ENCODE measurements at regions not wholly inside any gene's neighbourhood (a gene's known extent, or its start where the extent isn't known, plus 50 kb on each side); places are given as distances from the start of the nearest gene placed in this dataset.

DNA sequence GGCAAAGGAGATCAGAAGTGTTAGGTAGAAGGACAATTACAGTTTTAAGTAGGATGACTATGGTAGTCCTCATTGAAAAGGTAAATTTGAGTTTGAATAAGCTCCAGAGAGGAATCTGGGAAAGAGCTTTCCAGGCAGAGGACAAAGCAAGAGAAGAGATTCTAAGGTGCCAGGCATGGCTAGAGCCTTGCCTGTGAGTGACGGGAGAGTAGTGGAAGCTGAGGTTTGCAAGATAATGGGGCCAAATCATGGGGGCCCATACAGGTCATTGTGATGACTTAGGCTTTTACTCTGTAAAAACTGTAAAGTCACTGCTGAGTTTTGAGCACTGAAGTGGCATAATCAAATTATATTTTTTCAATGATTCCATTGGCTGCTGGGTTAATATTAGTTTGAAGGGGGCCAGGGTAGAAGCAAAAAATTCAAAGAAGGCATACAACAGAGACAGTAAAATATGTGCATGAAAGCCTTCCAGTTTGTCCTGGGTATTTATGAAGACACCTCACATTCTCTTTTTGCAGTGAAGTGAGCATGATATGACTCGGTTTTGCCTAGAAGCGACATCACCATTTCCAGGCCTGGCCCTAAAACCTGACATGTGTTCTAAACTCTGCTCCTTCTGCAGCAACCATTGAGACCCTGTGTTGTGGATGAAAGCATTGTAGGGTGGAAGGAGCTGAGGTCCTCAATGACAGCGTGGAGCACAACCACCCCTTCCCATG, 279.8 kb upstream of the TNC start:
- TF ChIP-seq, protein P1, sequence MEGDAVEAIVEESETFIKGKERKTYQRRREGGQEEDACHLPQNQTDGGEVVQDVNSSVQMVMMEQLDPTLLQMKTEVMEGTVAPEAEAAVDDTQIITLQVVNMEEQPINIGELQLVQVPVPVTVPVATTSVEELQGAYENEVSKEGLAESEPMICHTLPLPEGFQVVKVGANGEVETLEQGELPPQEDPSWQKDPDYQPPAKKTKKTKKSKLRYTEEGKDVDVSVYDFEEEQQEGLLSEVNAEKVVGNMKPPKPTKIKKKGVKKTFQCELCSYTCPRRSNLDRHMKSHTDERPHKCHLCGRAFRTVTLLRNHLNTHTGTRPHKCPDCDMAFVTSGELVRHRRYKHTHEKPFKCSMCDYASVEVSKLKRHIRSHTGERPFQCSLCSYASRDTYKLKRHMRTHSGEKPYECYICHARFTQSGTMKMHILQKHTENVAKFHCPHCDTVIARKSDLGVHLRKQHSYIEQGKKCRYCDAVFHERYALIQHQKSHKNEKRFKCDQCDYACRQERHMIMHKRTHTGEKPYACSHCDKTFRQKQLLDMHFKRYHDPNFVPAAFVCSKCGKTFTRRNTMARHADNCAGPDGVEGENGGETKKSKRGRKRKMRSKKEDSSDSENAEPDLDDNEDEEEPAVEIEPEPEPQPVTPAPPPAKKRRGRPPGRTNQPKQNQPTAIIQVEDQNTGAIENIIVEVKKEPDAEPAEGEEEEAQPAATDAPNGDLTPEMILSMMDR (IDR thresholded peaks at IDR 0.05), result no peak
- no peak for TF ChIP-seq POLR2A (IDR thresholded peaks at IDR 0.05)
- no peaks in the 10 kb centered on the region for H3K27me3 ChIP-seq
- peaks cover 0 to 10% (median 0%) of the 10 kb centered on the region in 12 donors for H3K4me1 ChIP-seq
- WGBS, 4 donors, result 84 to 89% (median 85%) methylated on average over 4 of the region's 4 CpGs
- ATAC-seq (no peak), DNase-seq (no peak)
- H3K36me3 ChIP-seq, result no peaks in the 10 kb centered on the region
- no peak overlapping the region for H3K4me3 ChIP-seq
- intact Hi-C loops (cut with DNase I), result no loop called here
- H3K27ac ChIP-seq, result no peak overlapping the region
- no peaks in the 10 kb centered on the region for H3K9me3 ChIP-seq

DNA sequence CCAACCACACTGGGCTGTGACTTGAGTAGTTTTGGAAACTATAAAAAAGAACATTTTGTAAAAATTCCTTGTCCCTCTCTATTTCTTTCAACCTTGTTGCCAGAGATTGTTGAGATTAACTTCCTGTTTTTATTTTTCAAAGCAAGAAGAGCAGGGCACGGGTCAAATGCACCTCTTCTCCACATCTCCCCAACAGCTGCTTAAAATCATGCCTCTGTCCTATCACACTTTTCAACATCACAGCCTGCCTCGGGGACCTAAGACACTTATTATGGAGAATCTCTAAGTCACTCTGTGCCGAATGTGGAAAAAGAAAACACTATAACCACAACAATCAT, 280.3 kb upstream of the TNC start:
- no peaks in the 10 kb centered on the region for H3K27me3 ChIP-seq
- no peak overlapping the region for H3K27ac ChIP-seq
- ATAC-seq, result no peak
- H3K4me3 ChIP-seq, result no peak overlapping the region
- WGBS, 4 donors, result 38 to 45% (median 42%) methylated on average over 3 of the region's 3 CpGs
- H3K9me3 ChIP-seq, result no peaks in the 10 kb centered on the region
- intact Hi-C loops (cut with DNase I), result no loop called here
- peaks cover 0 to 10% (median 0%) of the 10 kb centered on the region in 12 donors for H3K4me1 ChIP-seq
- TF ChIP-seq POLR2A (IDR thresholded peaks at IDR 0.05), result no peak
- TF ChIP-seq, protein P1 (IDR thresholded peaks at IDR 0.05), result no peak
- no peaks in the 10 kb centered on the region for H3K36me3 ChIP-seq
- DNase-seq, result no peak

DNA sequence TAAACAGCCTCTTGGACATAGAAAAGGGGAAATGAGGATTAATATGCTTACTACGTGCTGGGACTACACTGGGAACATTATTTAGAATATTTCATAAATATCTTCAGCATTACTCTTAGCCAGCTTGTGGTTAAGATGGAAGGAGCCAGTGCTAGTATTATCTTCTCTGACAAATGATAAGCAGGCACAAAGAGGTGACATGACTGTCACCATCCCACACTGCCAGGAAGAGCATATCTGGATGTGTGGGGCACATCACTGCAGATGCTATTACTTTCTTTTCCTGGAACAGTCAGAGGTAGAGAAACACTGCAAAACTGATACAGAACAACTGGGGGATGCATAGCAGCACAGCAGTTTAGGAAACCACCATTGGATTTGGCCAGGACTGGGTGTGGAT, 281.0 kb upstream of the TNC start:
- Histone ChIP-seq H3K4me3 (no peak overlapping the region), H3K27ac (no peak overlapping the region), H3K36me3 (no peaks in the 10 kb centered on the region), H3K4me1 (peaks cover 0 to 10% (median 0%) of the 10 kb centered on the region in 12 donors), H3K9me3 (no peaks in the 10 kb centered on the region), H3K27me3 (no peaks in the 10 kb centered on the region)
- DNase-seq (no peak), ATAC-seq (no peak)
- intact Hi-C loops (cut with DNase I), result no loop called here
- TF ChIP-seq POLR2A (IDR thresholded peaks at IDR 0.05), result no peak
- TF ChIP-seq, protein P1 (IDR thresholded peaks at IDR 0.05), result no peak
- WGBS, 4 donors, result 66 to 77% (median 70%) methylated on average over 1 of the region's 1 CpG

DNA sequence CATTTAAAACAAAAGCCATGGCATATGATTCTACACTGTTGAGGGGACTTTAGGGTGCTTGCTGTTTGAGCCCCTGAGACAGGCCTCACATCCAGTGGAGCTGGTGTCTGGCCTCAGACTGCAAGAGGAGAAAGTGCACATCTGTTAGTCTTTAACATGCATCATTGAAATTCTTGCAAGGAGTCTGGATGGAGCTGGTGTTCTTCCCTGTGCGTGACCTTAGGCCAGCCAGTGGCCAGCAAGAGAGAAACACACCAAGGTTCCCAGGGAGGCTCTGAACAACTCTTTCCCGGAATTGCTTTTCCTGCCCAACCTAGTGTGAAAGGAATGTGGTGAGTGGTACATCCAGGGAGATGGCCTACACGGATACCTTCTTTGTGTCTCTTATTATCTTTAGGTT, 282.8 kb upstream of the TNC start:
- H3K27me3 ChIP-seq, result no peaks in the 10 kb centered on the region
- H3K9me3 ChIP-seq, result no peaks in the 10 kb centered on the region
- no peaks in the 10 kb centered on the region for H3K36me3 ChIP-seq
- peaks cover 0 to 7% (median 0%) of the 10 kb centered on the region in 12 donors for H3K4me1 ChIP-seq
- no peak overlapping the region for H3K27ac ChIP-seq
- no peak for TF ChIP-seq POLR2A (IDR thresholded peaks at IDR 0.05)
- TF ChIP-seq, protein P1 (IDR thresholded peaks at IDR 0.05), result no peak
- no peak for DNase-seq
- H3K4me3 ChIP-seq, result no peak overlapping the region
- intact Hi-C loops (cut with DNase I), result no loop called here
- ATAC-seq, result peak in 1 of 4 donors; percentile 53
- 63 to 72% (median 64%) methylated on average over 3 of the region's 3 CpGs for WGBS, 4 donors
